ENCODE measurements at regions not wholly inside any gene's neighbourhood (a gene's known extent, or its start where the extent isn't known, plus 50 kb on each side); places are given as distances from the start of the nearest gene placed in this dataset.

DNA sequence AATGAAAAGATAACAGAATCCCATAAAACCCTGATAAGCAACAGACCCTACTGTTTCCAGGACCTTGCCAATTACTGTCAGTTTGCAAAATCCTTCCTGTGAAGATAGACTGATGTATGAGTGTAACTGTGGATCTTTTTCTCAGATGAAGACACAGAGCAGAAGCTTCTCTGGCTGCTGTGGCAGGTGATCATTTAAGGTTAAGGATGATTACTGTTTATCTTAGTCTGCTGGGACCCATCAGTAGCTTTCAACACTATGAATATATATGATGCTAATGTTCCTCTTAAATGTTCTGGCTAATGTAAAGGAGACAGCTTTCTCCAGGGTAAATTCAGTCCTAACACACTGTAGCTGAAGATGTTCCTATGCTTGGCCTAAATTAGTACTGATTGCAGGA is 56.0 kb upstream of the CTTNBP2 start:
- no peak for DNase-seq (ENCODE audit: low spot score)

GRCh38 chr7:117931314-117931713 is 58.1 kb upstream of the CTTNBP2 start:
- DNase-seq (ENCODE audit: low spot score): no peak

DNA sequence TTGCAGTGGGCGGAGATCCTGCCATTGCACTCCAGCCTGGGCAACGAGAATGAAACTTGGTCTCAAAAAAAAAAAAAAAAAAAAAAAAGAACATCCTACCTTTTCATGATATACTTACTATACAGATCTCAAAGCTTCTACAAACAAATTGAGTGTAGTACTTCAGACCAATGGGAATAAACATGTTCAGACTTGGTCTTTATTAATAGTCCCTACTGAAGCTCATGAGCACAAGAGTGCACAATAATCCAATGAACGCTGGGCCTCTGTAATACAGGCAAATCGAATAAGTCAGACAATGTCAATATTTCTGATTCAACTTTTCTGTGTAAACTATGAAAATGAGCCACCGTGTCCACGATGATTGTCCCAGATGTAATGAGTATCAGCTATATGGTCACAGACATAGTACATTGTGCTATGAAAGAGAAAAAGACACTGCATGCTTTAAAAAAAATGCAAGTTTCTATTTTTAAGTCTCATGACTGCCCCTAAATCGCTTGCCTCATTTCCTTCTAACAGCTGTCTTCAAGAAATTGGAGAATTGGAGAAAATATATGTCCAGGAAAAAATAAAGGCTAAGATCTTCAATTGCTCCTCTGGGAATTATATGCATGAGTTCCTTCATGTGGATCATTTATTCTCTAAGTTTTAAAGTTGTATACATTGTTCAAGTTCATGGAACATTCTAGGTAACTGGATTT is 64.0 kb upstream of the CTTNBP2 start:
- DNase-seq (ENCODE audit: low spot score): no peak

GRCh38 chr7:117937753-117938483 is 64.7 kb upstream of the CTTNBP2 start:
- DNase-seq (ENCODE audit: low spot score): no peak

GRCh38 chr7:117941138-117941810 is 68.0 kb upstream of the CTTNBP2 start:
- DNase-seq (ENCODE audit: low spot score): no peak

GRCh38 chr7:117942780-117943179 is 69.5 kb upstream of the CTTNBP2 start:
- no peak for DNase-seq (ENCODE audit: low spot score)

DNA sequence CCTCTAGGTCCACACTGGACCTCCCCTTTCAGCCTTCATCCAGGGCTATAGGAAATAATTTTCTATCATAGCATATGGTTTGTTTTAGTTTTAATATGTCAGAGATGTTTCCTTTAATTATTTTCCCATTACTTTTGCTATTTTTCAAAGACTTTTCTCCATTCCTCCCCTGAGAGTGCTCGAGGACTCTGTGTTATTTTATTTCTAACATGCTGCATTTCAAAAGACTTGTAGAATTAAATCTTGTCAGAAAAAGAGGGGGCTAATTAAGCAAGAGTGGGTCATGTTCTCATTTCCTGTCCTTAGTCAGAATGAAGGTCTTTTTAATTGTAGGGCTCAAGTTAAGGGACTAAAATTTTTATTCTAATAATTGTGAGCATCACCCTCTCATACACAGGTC is 71.6 kb upstream of the CTTNBP2 start:
- DNase-seq (ENCODE audit: low spot score): no peak

DNA sequence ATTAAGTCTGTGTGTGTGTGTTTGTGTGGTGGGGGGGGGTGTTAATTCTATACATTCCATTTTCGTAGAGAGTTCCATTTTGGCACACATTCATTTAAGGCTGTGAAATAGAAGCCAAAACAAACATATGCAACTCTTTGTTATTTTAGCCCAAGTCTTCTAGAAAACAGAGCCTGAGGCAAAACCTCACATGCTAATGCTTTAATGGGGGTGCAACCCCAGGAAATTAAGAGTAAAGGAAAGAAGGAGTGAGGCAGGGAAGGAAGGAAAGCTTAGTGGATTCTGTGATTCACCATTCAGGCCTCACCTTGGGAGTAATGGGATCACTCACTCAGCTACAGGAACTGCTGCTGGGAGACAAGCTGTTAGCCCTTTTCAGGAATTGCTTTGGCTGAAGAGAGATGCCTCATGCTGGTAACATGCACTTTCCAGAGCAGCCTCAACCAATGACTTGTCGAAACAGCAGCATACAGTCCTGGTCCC is 73.0 kb upstream of the CTTNBP2 start:
- no peak for DNase-seq (ENCODE audit: low spot score)

DNA sequence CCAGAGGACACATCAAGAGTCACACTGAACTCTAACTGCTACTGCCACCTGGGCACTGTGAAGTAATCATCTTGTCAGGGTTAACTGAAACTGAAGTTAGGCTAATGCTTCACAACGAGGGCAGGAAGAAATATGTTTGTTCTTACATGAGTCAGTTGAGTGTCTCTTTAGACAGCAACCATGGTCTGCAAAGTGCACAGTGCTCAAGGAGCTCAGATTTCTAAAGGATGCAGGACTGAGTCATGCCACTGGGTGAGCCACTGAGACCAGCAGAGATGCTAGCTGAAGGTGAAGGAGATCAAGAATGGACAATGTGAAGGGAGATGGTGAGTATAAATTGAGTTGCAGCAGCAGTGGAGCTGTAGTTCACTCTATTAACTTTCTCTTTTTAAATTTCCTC is 76.0 kb upstream of the CTTNBP2 start:
- no peak for DNase-seq (ENCODE audit: low spot score)

- DNase-seq (ENCODE audit: low spot score): no peak
Measured at GRCh38 chr7:117950601-117951260, 77.5 kb upstream of the CTTNBP2 start.

DNA sequence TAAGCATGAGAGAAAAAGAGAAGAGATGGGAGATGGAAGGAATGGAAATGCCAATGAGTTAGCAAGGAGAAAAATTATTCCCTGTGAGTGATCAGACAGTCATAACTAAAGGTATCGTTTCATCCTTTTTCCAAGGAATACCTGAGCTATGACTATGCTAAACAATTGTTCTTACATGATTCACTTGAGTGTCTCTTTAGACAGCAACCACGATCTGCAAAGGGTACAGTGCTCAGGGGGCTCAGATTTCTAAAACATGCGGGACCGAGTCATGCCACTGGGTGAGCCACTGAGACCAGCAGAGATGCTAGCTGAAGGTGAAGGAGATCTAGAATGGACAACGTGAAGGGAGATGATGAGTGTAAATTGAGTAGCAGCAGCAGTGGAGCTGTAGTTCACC is 78.0 kb upstream of the CTTNBP2 start:
- no peak for DNase-seq (ENCODE audit: low spot score)

GRCh38 chr7:117951691-117952280 is 78.5 kb upstream of the CTTNBP2 start:
- no peak for DNase-seq (ENCODE audit: low spot score)

DNA sequence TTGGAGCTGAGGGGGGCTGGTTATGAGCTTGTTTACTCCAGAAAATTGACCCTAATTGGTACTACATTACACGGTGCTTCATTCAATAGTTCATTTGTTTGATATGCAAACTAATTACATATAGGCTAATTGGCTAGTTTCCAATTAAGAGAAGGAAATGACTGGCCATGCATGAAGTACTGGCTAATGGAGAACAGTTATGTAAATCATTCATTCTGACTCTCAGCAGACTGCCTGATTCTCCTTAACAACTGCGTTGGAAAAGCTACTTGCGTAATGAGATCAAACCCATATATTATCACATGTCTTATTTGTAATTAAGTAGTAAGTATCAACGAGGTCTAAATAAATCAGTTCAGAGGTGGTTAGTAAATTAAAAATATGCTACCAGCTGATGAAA is 81.8 kb upstream of the CTTNBP2 start:
- DNase-seq (ENCODE audit: low spot score): no peak

- no peak for DNase-seq (ENCODE audit: low spot score)
Measured at GRCh38 chr7:117960351-117960750, 87.1 kb upstream of the CTTNBP2 start.

- no peak for DNase-seq (ENCODE audit: low spot score)
Measured at GRCh38 chr7:117961235-117961634, 88.0 kb upstream of the CTTNBP2 start.

- DNase-seq (ENCODE audit: low spot score): no peak
Measured at GRCh38 chr7:117962366-117962994, 89.2 kb upstream of the CTTNBP2 start.

DNA sequence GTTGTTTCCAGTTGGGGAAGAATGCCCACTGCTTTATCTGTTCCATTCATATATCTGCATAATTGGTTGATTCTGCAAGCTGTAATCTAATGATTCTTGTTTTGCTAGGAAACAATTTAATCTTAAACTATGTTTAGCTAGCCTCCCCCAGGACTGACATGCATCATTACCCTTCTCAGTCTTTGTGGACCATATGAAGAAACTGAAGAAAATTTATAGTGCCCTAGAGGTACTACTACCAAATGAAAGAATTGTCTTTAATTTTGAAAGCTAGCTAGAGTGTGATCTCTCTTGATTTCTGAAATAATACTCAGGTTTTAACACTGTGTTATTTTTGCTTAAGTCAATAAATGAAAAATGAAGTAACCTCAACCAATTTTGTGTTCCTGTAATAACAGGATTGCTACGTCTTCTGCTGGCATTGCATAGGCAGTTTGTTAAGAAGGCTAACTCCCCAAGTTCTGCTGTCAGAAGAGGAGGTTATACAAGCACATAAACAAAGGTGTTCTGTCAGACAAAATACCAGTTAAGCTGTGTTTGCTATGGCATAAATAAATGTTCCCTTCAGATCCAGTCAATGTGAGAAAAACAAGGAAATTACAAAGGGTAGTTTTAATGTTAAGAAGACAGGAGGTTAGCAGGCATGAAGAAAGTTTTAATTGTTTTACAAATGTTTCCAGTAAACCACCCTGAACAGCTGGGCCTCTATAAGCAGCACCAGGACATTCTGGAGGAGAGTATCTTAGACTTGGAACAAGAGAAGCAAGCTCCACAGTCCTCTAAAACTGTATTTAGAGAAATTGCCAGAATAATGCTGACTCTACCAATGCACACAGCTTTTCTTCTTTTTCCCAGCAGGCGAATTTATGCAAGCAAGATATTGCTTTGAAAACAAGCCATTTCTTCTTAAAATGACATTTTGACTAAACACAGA is 90.3 kb upstream of the CTTNBP2 start:
- DNase-seq (ENCODE audit: low spot score): no peak

DNA sequence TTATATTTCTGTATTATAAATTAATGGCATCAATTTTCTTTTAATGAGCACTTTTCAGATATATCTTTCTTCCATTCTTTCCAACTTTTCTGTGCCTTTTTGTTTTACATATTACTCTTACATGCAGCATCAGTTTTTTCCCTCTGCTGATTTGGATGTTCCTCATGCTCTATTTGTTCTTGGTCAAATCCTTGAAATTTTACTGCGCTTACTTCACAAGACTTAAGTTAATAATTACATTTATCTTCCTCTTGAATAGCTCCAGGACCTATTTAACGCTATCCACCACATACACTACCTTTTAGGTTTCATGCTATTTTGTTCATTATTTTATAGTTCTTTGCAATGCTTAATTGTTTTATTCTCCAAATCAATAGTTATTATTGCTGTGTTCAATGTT is 97.6 kb upstream of the CTTNBP2 start:
- DNase-seq (ENCODE audit: low spot score): no peak

DNA sequence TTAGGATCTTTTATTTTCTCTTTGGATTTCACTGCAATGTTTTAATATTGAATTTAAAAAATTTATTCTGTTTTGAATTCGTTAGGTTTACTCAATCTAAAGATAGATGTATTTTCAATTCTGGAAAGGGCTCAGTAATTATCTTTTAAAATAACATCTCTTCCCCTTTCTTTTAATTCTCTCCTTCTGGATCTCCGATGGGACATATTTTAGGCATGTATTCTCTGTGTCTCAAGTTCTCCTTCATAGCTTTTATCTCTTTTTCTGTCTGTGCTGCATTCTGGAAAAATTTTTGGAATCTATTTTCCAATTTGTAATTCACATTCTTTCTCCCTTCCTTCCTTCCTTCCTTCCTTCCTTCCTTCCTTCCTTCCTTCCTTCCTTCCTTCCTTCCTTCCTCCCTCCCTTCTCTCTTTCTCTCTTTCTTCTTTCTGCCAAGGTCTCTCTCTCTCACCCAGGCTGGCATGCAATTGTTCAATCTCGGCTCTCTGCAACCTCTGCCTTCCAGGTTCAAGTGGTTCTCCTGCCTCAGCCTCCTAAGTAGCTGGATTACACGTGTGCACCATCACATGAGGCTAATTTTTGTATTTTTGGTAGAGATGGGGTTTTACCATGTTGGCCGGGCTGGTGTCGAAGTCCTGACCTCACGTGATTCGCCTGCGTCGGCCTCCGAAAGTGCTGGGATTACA is 98.5 kb upstream of the CTTNBP2 start:
- no peak for DNase-seq (ENCODE audit: low spot score)

DNA sequence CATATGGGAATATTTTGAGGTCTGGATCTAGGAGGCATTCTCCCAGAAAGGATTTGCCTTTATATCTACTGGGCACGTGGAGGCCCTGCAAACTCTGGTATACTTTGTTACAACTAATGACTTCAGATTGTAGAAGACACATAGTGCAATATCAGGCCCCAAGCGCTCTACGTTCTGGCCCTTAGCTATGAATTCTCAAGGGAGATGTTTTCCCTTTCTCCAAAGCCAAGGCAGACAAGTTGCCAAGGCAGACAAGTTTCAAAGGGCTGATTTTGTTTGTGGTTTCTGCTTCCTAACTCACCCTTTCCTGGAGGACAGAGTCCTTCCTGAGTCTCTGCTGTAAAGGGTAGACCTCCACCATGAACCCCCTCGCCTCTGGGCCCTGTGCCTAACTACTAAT is 99.4 kb upstream of the CTTNBP2 start:
- DNase-seq (ENCODE audit: low spot score): no peak
